H1 (cell line): ENCODE measurements at regions not wholly inside any gene's neighbourhood (a gene's known extent, or its start where the extent isn't known, plus 50 kb on each side); places are given as distances from the start of the nearest gene placed in this dataset.

Experiments used
- RNF2 ChIP-seq: fragments of 200-900, 300-1000 bp; sonication (generic); IDR thresholded peaks from 2 replicates; pipeline ENCODE4 v1.7.1; 2016; ENCODE audit warnings: borderline replicate concordance, low read depth, mild to moderate bottlenecking, antibody characterized with exemption, low read length; ENCODE audit not compliant: poor library complexity, severe bottlenecking; ENCODE audit errors: missing control alignments

DNA sequence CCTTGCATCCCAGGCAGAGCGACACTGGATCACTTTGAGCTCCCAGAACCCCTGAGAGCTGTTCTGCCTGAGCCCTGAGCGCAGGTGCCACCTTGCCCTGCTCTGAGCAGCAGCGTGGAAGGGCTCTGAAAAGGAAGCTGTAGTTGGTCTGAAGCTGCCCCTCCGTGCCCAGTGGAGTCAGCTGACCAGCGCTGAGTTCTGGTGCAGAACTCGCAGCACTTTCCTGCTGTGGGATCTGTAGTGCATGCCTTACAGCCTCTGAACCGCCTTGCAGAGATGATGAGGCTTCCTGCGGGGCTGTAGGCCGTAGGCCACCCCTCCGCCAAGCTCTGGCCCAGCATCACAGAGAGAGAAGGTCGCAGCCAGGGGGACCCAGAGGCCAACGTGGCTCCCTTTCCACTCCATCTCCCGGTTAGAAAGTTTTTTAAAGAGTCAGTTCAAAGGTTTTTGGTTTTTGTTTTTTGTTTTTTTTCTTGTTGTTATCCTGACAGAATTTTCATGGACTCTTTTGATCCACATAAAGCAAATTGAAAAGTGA lies 158.3 kb upstream of the CST7 start (continued):
- TF ChIP-seq RNF2: no peak
